Transverse colon (tissue), 4 donors: ENCODE measurements at regions not wholly inside any gene's neighbourhood (a gene's known extent, or its start where the extent isn't known, plus 50 kb on each side); places are given as distances from the start of the nearest gene placed in this dataset.

ENCODE experiments used
- DNase-seq: peaks from one replicate; pipeline ENCODE4 v3.0.0-alpha.2; 2019
- H3K27ac ChIP-seq, 4 donors: fragments of 200-600 bp; sonication (generic); 2 replicates each; pipeline ENCODE4 v1.5.1; 2016 to 2018; ENCODE audit warnings: inconsistent platforms in 4 of 4
- H3K27me3 ChIP-seq: fragments of 200-600 bp; sonication (generic); 2 replicates; pipeline ENCODE4 v1.5.1; 2017; ENCODE audit warnings: inconsistent platforms
- H3K36me3 ChIP-seq, 4 donors: fragments of 200-600 bp; sonication (generic); 2 replicates each; pipeline ENCODE4 v1.5.1; 2017 to 2019; ENCODE audit warnings: inconsistent platforms in 4 of 4
- H3K4me1 ChIP-seq, 4 donors: fragments of 200-600 bp; sonication (generic); 2 replicates each; pipeline ENCODE4 v1.5.1; 2017 to 2020; ENCODE audit warnings: inconsistent platforms in 4 of 4
- H3K4me3 ChIP-seq, 4 donors: fragments of 200-600 bp; sonication (generic); 1 replicate in 1 of 4; 2 replicates in 3 of 4; pipeline versions ENCODE4 v1.5.1 to v1.6.1; 2017 to 2019; ENCODE audit warnings: inconsistent platforms in 4 of 4
- H3K9me3 ChIP-seq, 2 donors: fragments of 200-600 bp; sonication (generic); 2 replicates each; pipeline ENCODE4 v1.5.1; 2017 to 2019; ENCODE audit warnings: inconsistent platforms in 2 of 2
- EP300 ChIP-seq: sonication (generic); formaldehyde crosslinking; IDR thresholded peaks from one replicate; pipeline ENCODE4 v1.6.1; 2017; ENCODE audit warnings: antibody characterized with exemption, low read depth
- POLR2A ChIP-seq: fragments of 450-650 bp; IDR thresholded peaks from one replicate; pipeline ENCODE4 v1.6.1; 2016; ENCODE audit warnings: antibody characterized with exemption, mild to moderate bottlenecking, moderate library complexity
- POLR2AphosphoS5 ChIP-seq, 3 donors: sonication (generic); formaldehyde crosslinking; IDR thresholded peaks; one replicate each; pipeline ENCODE4 v1.6.1; 2016; ENCODE audit warnings: antibody characterized with exemption in 3 of 3
- WGBS, 2 donors: methylation state at CpG; one replicate each; pipeline ENCODE4 v1.1.5; 2018; ENCODE audit warnings: low coverage in 1 of 2; 5-methylcytosine and 5-hydroxymethylcytosine counted together
- in situ Hi-C, 4 donors: fragments of 200-750 bp; cut with MboI; loops; one replicate each; pipeline versions ENCODE4 v1.15.0 to v1.15.1; 2017; ENCODE audit warnings: low sequenced_read_pairs in 3 of 4, low pct_ligation_motif_present in 1 of 4, low pct_unique_long_range_greater_than_20kb in 1 of 4
- intact Hi-C: fragments of 100-400 bp; cut with DNase I; formaldehyde crosslinking; loops from one replicate; pipeline ENCODE4 v1.15.1; 2023; ENCODE audit warnings: low total_unique reads
- TF ChIP-seq, protein P1 (sequence below), 5 experiments: fragments of 200-600 bp in 3 of 5; fragments of 450-650 bp in 2 of 5; sonication (generic) in 3 of 5; IDR thresholded peaks; 1 replicate in 2 of 5; 2 replicates in 3 of 5; pipeline ENCODE4 v1.5.1; 2016 to 2017; ENCODE audit warnings: antibody characterized with exemption in 5 of 5, inconsistent platforms in 3 of 5, mild to moderate bottlenecking in 2 of 5, moderate library complexity in 1 of 5

- Histone ChIP-seq H3K27ac (no peak overlapping the region), H3K4me1 (peaks cover 0 to 6% (median 2%) of the 10 kb centered on the region in 4 donors)
- 79% methylated on average over 6 of the region's 6 CpGs; no CpG with 5 or more reads in 1 of the 2 donors for WGBS, 2 donors
Observed at GRCh38 chrX:10047631-10048030, 80.5 kb downstream of the CLDN34 start.

DNA sequence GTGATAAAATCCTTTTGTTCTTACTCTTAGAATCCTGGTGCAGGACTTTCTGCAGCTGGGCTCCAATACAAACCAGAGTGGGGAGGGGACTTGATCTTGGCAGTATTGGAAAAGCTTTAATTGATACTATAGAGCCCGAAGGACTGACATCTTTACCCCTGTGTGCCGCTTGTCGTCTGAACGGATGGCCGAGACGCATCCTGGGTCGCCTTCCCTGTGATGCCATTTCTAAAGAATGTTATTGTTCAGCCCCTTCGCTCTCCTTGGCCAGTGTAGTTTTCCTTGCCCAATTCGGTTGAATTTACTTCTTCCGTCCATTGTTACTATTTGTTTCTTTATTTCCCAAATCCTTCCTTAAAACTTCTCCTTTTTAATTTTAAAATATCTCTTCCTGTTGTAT lies 80.9 kb downstream of the CLDN34 start:
- no peaks in the 10 kb centered on the region for H3K27me3 ChIP-seq
- 81% methylated on average over 10 of the region's 10 CpGs; no CpG with 5 or more reads in 1 of the 2 donors for WGBS, 2 donors
- H3K4me3 ChIP-seq = no peak overlapping the region
- intact Hi-C loops = no loop called here
- H3K36me3 ChIP-seq = no peaks in the 10 kb centered on the region
- no peak overlapping the region for H3K27ac ChIP-seq
- peaks cover 0 to 6% (median 2%) of the 10 kb centered on the region in 4 donors for H3K4me1 ChIP-seq
- no peaks in the 10 kb centered on the region for H3K9me3 ChIP-seq
- in situ Hi-C loops = no loop called here
- no peak for TF ChIP-seq EP300
- TF ChIP-seq, protein P1, sequence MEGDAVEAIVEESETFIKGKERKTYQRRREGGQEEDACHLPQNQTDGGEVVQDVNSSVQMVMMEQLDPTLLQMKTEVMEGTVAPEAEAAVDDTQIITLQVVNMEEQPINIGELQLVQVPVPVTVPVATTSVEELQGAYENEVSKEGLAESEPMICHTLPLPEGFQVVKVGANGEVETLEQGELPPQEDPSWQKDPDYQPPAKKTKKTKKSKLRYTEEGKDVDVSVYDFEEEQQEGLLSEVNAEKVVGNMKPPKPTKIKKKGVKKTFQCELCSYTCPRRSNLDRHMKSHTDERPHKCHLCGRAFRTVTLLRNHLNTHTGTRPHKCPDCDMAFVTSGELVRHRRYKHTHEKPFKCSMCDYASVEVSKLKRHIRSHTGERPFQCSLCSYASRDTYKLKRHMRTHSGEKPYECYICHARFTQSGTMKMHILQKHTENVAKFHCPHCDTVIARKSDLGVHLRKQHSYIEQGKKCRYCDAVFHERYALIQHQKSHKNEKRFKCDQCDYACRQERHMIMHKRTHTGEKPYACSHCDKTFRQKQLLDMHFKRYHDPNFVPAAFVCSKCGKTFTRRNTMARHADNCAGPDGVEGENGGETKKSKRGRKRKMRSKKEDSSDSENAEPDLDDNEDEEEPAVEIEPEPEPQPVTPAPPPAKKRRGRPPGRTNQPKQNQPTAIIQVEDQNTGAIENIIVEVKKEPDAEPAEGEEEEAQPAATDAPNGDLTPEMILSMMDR (IDR thresholded peaks at IDR 0.05) = no peak
- TF ChIP-seq POLR2A = no peak
- DNase-seq = no peak

More at GRCh38 chrX:10047631-10048030, 80.5 kb downstream of the CLDN34 start:
- intact Hi-C loops (no loop called here), in situ Hi-C loops (no loop called here)
- no peaks in the 10 kb centered on the region for H3K9me3 ChIP-seq
- H3K4me3 ChIP-seq = no peak overlapping the region
- no peaks in the 10 kb centered on the region for H3K27me3 ChIP-seq
- no peak for DNase-seq
- H3K36me3 ChIP-seq = no peaks in the 10 kb centered on the region
- TF ChIP-seq, protein P1 (IDR thresholded peaks at IDR 0.05) = no peak
- TF ChIP-seq POLR2A = no peak
- TF ChIP-seq EP300 = no peak
- TF ChIP-seq POLR2AphosphoS5 (IDR thresholded peaks at IDR 0.05) = no peak

DNA sequence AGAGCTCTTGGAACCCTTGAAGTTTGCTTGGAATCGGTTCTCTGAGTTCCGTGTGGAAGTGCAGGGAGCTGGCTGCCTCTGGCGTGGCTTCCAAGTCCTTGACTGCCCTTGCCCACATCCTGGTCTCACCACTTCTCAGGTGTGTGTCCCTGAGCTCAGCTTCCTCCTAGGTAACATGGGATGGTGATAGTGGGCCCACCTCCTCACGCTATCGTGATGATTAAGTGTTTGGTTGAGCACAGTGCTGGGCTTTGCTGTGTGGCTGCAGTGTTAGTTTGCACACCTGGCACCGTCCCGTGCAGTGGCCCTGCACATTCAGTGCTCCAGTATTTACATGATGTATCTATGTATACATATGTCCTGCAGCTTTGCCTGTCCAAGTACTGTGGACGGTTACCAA lies 81.5 kb downstream of the CLDN34 start:
- Histone ChIP-seq H3K36me3 (no peaks in the 10 kb centered on the region), H3K27ac (no peak overlapping the region), H3K9me3 (no peaks in the 10 kb centered on the region), H3K4me1 (peaks cover 0 to 6% (median 2%) of the 10 kb centered on the region in 4 donors), H3K4me3 (no peak overlapping the region), H3K27me3 (no peaks in the 10 kb centered on the region)
- 80% methylated on average over 8 of the region's 8 CpGs; no CpG with 5 or more reads in 1 of the 2 donors for WGBS, 2 donors
- in situ Hi-C loops = no loop called here
- DNase-seq = no peak
- TF ChIP-seq POLR2A (no peak), EP300 (no peak), POLR2AphosphoS5 (IDR thresholded peaks at IDR 0.05) (no peak)
- TF ChIP-seq, protein P1 (IDR thresholded peaks at IDR 0.05) = no peak
- intact Hi-C loops = no loop called here

GRCh38 chrX:10049236-10049635 lies 82.1 kb downstream of the CLDN34 start:
- Histone ChIP-seq H3K4me1 (peaks cover 0 to 6% (median 2%) of the 10 kb centered on the region in 4 donors), H3K4me3 (no peak overlapping the region), H3K9me3 (no peaks in the 10 kb centered on the region), H3K36me3 (no peaks in the 10 kb centered on the region), H3K27me3 (no peaks in the 10 kb centered on the region), H3K27ac (no peak overlapping the region)
- no peak for DNase-seq
- WGBS, 2 donors = 73% methylated on average over 3 of the region's 3 CpGs; no CpG with 5 or more reads in 1 of the 2 donors
- TF ChIP-seq, protein P1 (IDR thresholded peaks at IDR 0.05) = no peak
- TF ChIP-seq EP300 = no peak
- TF ChIP-seq POLR2AphosphoS5 (IDR thresholded peaks at IDR 0.05) = no peak
- TF ChIP-seq POLR2A = no peak
- in situ Hi-C loops (no loop called here), intact Hi-C loops (no loop called here)
